ENCODE measurements at regions not wholly inside any gene's neighbourhood (a gene's known extent, or its start where the extent isn't known, plus 50 kb on each side); places are given as distances from the start of the nearest gene placed in this dataset.

DNA sequence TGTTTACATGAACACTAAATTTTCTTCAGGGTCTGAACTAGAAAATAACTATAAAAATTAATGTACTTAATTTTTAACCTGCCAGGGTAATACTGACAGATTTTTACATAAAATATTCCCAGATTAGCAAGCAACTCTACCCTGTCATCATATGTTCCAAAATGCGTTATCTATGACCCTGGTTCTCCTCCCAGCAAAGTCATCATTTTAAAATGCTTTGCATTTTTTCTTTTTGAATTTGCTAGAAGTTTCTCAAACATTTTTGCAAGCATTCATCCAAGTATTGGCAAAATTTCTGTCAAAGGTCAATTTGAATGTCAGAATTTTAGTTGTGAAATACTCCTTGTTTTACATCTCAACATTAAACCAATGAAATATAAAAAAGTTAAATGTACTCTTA lies 144.5 kb upstream of the FTMT start (continued):
- no peak for TF ChIP-seq ZFX (IDR thresholded peaks at IDR 0.05)
- TF ChIP-seq, protein P1, sequence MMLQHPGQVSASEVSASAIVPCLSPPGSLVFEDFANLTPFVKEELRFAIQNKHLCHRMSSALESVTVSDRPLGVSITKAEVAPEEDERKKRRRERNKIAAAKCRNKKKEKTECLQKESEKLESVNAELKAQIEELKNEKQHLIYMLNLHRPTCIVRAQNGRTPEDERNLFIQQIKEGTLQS (IDR thresholded peaks at IDR 0.05) = no peak
- no peak for TF ChIP-seq RAD21 (IDR thresholded peaks at IDR 0.05; ENCODE audit: low read depth)
- no peak for TF ChIP-seq SP1 (IDR thresholded peaks at IDR 0.05; ENCODE audit: low read depth)

GRCh38 chr5:121711416-121711815 lies 140.3 kb upstream of the FTMT start:
- DNase-seq (ENCODE audit: low read depth, low spot score) (no peak), ATAC-seq (no peak)
- Histone ChIP-seq H2AFZ (ENCODE audit: low read depth, low read length, poor library complexity, severe bottlenecking) (no peak overlapping the region), H3K9me3 (ENCODE audit: control insufficient read depth in 1 of 2, insufficient read depth in 1 of 2, low read depth in 1 of 2, low read length in 2 of 2) (no peaks in the 10 kb centered on the region), H3K9me2 (ENCODE audit: insufficient read depth) (no peaks in the 10 kb centered on the region), H3K4me2 (ENCODE audit: low read length) (no peak overlapping the region), H3K27ac (ENCODE audit: low read depth, low read length) (no peak overlapping the region), H3K4me3 (replicated peaks in 1 of 2; ENCODE audit: low read depth in 1 of 2, low read length in 2 of 2) (no peak overlapping the region), H4K20me1 (ENCODE audit: insufficient read depth) (no peaks in the 10 kb centered on the region), H3K9ac (ENCODE audit: low read length) (no peak overlapping the region), H3K4me1 (ENCODE audit: control insufficient read depth in 1 of 2, insufficient read depth in 2 of 2, low read length in 2 of 2) (no peaks in the 10 kb centered on the region), H3K79me2 (ENCODE audit: insufficient read depth, low read length) (no peaks in the 10 kb centered on the region), H3K27me3 (ENCODE audit: insufficient read depth, low read length) (no peaks in the 10 kb centered on the region), H3K36me3 (ENCODE audit: control insufficient read depth in 1 of 2, insufficient read depth in 2 of 2, low read length in 2 of 2) (no peaks in the 10 kb centered on the region)
- ChIA-PET CTCF (no interaction called here), RAD21 (ENCODE audit: low non-redundant PET in 1 of 2, low total read pairs in 2 of 2, uncharacterized antibody in 2 of 2, unreplicated experiment in 2 of 2) (no interaction called here), POLR2A (no interaction called here)
- TF ChIP-seq JUND (IDR thresholded peaks at IDR 0.05) = no peak
- no peak for TF ChIP-seq YY1 (IDR thresholded peaks at IDR 0.05; ENCODE audit: extremely low read depth, insufficient replicate concordance, low read depth, low read length)
- TF ChIP-seq, protein P2, sequence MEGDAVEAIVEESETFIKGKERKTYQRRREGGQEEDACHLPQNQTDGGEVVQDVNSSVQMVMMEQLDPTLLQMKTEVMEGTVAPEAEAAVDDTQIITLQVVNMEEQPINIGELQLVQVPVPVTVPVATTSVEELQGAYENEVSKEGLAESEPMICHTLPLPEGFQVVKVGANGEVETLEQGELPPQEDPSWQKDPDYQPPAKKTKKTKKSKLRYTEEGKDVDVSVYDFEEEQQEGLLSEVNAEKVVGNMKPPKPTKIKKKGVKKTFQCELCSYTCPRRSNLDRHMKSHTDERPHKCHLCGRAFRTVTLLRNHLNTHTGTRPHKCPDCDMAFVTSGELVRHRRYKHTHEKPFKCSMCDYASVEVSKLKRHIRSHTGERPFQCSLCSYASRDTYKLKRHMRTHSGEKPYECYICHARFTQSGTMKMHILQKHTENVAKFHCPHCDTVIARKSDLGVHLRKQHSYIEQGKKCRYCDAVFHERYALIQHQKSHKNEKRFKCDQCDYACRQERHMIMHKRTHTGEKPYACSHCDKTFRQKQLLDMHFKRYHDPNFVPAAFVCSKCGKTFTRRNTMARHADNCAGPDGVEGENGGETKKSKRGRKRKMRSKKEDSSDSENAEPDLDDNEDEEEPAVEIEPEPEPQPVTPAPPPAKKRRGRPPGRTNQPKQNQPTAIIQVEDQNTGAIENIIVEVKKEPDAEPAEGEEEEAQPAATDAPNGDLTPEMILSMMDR (IDR thresholded peaks at IDR 0.05 in 2 of 3, conservative IDR thresholded peaks at IDR 0.05 in 1 of 3; ENCODE audit: borderline replicate concordance in 1 of 3, insufficient read depth in 1 of 3, low read depth in 2 of 3, low read length in 2 of 3) = no peak
- no peak for TF ChIP-seq RAD21 (IDR thresholded peaks at IDR 0.05; ENCODE audit: low read depth)
- TF ChIP-seq ZNF274 (IDR thresholded peaks at IDR 0.05; ENCODE audit: low read depth, low read length) = no peak
- no peak for TF ChIP-seq ZBTB33 (IDR thresholded peaks at IDR 0.05; ENCODE audit: extremely low read depth, insufficient replicate concordance, low read length)
- TF ChIP-seq FOSL1 (IDR thresholded peaks at IDR 0.05; ENCODE audit: low read depth) = no peak
- no peak for TF ChIP-seq CEBPB (IDR thresholded peaks at IDR 0.05; ENCODE audit: low read depth)
- no peak for TF ChIP-seq SP1 (IDR thresholded peaks at IDR 0.05; ENCODE audit: low read depth)
- TF ChIP-seq MAX (IDR thresholded peaks at IDR 0.05) = no peak
- no peak for TF ChIP-seq SIN3A (IDR thresholded peaks at IDR 0.05; ENCODE audit: low read depth)
- intact Hi-C loops (cut with micrococcal nuclease) = no loop called here
- BruUV-seq (replicated peaks) = no TSS peak

All from HCT116 (cell line).